ENCODE measurements at regions not wholly inside any gene's neighbourhood (a gene's known extent, or its start where the extent isn't known, plus 50 kb on each side); places are given as distances from the start of the nearest gene placed in this dataset.
"Not testable (repeated sequence)": the region's sequence is repeated elsewhere in the genome, so short reads cannot be mapped to it uniquely, and the experiment has no call there.

- DNase-seq: no peak
Observed at GRCh38 chr7:13241416-13241815, 554.0 kb downstream of the ARL4A start.

GRCh38 chr7:13257661-13258060, 570.2 kb downstream of the ARL4A start:
- peak; percentile 6 for DNase-seq

DNA sequence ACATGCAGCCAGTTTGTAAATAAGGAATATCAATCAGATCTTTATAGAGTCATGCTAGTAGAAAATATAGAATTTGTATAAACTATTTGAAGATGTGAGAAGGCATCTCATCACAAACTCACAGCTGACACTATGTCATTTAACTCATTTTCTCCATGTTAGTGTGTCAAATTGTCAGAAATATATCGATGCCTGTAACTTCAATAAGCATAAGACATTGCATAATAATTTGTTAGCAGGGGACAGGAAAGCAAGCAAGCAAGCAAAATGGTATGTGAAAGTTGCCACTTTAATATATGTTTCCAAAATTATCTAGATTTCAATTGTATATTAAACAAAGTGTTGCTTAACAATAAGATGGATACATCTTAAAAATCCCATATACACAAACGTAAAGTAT, 571.0 kb downstream of the ARL4A start:
- DNase-seq: no peak

- no peak for DNase-seq
Observed at GRCh38 chr7:13259930-13260329, 572.5 kb downstream of the ARL4A start.

DNA sequence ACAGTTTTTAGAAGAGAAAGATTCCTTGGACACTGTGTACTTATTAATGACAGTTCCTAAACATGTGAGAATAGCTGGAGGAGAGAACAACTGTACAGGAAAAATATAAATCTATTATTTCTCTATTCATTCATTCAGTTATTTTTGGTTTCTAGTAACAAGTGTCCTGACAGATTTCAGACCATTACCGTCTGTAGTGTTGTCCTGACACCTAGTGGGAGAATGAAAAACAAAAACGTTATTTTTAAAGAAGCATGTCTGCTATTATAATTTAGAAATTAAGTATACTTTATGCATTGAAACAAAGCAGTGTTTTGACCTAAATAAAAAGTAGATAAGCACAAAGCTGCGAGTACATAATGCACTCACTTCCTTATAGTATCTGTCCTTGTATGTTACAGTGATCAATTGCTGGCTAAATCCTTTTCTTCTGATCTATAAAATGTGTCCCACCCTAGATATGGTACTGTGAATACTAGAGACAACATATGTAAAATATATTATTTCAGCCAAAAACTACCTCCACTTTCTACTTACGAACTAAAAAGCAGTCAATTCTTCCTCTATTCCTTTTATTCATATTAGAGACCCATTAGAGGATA, 575.6 kb downstream of the ARL4A start:
- peak; percentile 24 for DNase-seq

DNA sequence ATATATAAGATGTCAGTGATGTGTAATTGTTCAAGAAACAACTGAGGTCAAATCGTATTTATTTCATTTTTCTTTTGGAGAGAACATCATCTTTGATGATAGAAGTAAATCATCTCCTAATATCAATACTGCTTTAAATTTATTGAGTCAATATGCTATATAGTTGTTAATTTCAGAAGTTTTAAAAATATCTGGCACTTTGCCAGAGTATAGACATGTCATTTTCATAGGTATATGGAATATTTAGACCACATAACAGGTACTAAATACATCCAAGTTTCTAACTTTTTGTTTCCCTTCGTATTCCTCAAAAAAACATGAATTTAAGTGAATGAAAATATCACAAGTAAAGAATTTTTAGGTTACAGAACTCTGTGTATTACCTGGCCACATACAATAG, 577.8 kb downstream of the ARL4A start:
- DNase-seq: no peak

DNA sequence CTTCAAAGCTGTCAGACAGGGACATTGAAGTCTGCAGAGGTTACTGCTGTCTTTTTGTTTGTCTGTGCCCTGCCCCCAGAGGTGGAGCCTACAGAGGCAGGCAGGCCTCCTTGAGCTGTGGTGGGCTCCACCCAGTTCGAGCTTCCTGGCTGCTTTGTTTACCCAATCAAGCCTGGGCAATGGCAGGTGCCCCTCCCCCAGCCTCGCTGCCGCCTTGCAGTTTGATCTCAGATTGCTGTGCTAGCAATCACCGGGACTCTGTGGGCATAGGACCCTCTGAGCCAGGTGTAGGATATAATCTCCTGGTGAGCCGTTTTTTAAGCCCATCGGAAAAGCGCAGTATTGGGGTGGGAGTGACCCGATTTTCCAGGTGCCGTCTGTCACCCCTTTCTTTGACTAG, 586.8 kb downstream of the ARL4A start:
- not testable (repeated sequence) for DNase-seq

DNA sequence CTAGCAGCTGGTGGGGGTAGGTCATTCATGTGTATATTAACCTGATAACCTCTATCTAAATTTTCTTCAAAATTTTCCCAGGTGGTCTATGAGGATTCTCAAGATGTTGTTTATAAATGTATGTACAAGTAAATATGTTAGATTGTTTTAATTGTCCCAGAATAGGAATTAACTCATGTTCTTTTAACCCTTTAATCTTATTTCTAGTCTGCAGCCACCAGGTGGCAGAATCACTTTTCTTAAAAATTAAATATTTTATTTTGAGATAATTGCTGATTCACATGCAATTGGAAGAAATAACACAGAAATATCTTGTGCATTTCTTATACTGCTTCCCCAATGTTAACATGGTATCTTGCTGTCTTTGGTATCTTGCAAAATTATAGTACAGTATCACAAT, 589.5 kb downstream of the ARL4A start:
- no peak for DNase-seq

DNA sequence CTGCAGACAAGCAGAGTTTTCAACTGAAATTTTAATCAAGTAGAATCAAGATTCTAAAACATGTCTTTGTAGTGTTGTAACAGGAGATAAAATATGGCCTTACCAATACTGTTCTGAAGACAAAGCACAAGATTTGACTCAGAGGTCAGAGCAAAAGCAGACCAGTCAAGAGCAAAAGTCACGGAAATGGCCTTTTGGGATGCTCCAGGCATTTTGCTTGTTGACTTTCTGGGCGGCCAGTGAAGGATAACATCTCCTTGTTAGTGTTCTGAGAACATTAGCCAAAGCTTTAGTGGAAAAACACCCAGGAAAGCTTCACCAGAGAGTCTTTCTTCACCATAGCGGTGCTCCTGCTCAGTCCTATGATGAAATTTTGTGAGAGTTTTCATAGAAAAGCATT, 590.6 kb downstream of the ARL4A start:
- no peak for DNase-seq

GRCh38 chr7:13279854-13280435, 592.5 kb downstream of the ARL4A start:
- peak; percentile 7 for DNase-seq

GRCh38 chr7:13282377-13282980, 595.0 kb downstream of the ARL4A start:
- peak; percentile 18 for DNase-seq

DNA sequence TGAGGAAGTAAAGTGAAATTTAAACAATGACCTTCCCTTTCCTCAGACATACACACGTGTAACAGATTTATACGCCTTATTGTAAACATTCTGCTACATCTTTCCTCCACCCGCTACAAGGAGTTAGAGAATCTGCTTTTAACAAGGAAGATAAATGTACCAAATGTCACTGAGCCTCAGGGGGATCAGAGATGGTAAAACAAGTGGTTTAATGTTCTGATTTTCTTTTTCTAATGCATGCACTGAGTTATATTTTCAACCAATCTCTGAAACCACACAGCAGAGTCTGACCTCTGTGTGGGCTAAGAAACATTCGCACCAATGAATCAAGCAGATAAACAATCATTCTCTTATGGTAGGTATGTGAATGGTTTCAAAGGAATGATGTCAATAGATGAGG, 599.5 kb downstream of the ARL4A start:
- no peak for DNase-seq

- peak; percentile 19 for DNase-seq
Observed at GRCh38 chr7:13288516-13288915, 601.1 kb downstream of the ARL4A start.

DNA sequence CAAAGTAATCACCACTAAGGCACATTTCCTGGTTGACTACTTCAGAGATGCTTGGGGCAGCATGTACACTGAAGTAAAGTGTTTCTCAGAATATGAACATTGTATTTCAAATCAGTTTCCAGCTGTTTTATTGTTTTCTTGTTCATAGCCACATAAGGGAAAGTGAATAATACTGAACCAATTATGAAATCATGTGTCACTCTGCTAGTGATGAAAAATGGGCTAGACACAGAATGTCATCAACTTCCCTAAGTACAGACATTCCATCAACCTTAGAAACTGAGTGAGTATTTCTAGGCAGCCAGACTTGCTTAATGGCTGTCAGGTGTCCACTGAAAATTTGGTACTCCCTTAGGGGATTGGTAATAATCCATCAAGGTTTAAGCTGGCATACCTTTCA, 603.5 kb downstream of the ARL4A start:
- DNase-seq: peak; percentile 55

- DNase-seq: peak; percentile 12
Observed at GRCh38 chr7:13293264-13294002, 606.0 kb downstream of the ARL4A start.

GRCh38 chr7:13307040-13307439, 619.6 kb downstream of the ARL4A start:
- no peak for DNase-seq

DNA sequence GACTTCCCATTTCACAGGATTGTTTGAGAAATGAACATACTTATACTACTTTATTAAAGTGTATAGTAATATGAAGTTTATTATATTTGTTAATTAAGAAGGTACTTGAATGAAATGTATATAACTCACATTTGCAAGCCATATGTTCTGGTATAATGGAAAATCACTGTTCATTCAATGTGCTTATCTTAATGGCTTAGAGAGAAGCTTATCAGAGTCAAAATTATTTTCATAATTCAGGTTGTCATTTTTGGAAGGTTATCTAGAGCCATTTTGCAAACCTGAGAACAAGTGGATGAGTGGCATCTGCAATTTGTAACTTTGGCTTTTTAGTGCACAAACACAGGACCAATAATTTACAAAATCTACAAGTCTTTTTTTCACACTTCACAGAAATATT, 621.0 kb downstream of the ARL4A start:
- no peak for DNase-seq

DNA sequence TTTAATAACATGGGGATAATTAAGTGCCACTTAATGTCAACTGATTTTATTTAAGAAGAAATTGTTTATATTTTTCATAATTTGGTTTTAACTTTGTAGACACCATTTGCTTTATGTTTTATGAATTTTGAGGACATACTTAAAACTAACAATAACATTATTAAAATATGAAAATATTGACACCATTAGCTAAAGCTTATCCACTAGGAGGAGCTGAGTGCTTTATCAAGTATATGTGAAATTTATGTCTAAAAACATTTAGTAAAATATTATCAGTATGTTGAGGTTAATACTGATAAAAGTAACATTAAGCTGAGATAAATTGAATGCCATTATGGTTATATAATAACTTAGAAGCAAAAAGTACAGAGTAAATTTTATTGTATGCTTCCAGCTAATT, 622.1 kb downstream of the ARL4A start:
- DNase-seq: no peak

DNA sequence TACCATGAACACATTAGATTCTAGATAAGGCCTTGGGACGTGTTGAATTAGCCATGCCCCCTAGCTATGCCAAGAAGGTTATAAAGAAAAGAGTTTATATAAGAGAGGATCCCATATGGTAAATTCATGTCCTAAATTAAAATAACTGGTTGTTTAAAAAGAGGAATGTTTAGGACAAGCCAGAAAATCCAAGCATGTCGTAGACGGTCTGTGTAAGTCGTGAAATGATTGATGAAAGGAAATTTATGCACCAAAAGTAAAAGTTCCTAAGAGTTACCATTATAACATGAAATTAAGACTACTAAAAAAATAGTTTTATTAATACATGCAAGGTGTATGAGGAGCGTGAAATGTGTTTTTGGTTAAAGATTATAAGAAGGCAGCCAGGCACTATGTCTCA, 624.9 kb downstream of the ARL4A start:
- no peak for DNase-seq

DNA sequence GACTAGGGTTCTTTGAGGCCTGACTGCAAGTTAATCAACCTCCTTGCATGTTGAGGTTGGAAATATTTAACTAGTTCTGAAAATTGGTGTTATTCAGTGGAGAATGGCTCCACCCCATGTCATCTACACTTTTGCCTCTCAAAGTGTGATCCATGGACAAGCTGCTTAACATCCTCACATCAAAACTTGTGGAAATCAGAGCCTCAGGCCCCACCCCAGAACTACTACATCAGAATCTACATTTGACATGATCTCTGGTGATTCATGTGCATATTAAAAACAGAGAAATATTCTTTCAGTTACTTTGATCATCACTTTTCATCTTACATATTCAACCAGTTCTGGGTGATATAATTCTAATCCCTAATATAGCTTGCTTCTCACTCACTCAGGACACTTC, 632.9 kb downstream of the ARL4A start:
- DNase-seq: no peak

GRCh38 chr7:13321316-13321715, 633.9 kb downstream of the ARL4A start:
- DNase-seq: peak; percentile 4

DNA sequence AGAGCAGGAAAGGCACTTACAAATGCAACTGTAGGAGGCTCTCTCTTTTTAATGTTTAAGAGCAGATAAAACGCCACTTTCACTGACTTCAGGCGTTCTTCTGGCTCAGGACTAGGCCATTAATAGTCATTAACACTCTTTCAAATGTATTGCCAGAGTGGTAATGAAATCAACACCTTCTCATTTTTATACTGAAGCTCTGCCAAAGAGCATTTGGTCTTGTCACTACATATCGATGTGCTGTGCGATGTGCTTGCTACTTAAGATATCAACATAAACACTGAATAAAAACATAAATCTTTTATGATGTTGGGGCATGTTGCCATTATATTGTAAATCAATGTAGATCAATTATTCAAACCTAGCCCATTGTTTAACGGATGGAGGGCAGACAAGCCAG, 634.7 kb downstream of the ARL4A start:
- no peak for DNase-seq

- DNase-seq: peak; percentile 26
Observed at GRCh38 chr7:13327669-13328068, 640.2 kb downstream of the ARL4A start.

- DNase-seq: no peak
Observed at GRCh38 chr7:13333371-13333770, 645.9 kb downstream of the ARL4A start.
